GM19372 (cell line): ENCODE measurements at regions not wholly inside any gene's neighbourhood (a gene's known extent, or its start where the extent isn't known, plus 50 kb on each side); places are given as distances from the start of the nearest gene placed in this dataset.
"Not testable (repeated sequence)": the region's sequence is repeated elsewhere in the genome, so short reads cannot be mapped to it uniquely, and the experiment has no call there.

Source experiments
- ATAC-seq: cut with Tn5 transposase; IDR thresholded peaks from one replicate; pipeline ENCODE4 v1.9.1; 2021; ENCODE audit warnings: mild to moderate bottlenecking, low read depth, moderate library complexity; ENCODE audit not compliant: unreplicated experiment

GRCh38 chr2:139617747-139618146 is 837.6 kb upstream of the NXPH2 start:
- no peak for ATAC-seq

- no peak for ATAC-seq
Measured at GRCh38 chr2:139613264-139613663, 833.1 kb upstream of the NXPH2 start.

- no peak for ATAC-seq
Measured at GRCh38 chr2:139610512-139610911, 830.3 kb upstream of the NXPH2 start.

GRCh38 chr2:139609109-139609508 is 828.9 kb upstream of the NXPH2 start:
- no peak for ATAC-seq

- ATAC-seq = no peak
Measured at GRCh38 chr2:139605668-139606067, 825.5 kb upstream of the NXPH2 start.

- ATAC-seq = no peak
Measured at GRCh38 chr2:139600166-139600565, 820.0 kb upstream of the NXPH2 start.

- ATAC-seq = no peak
Measured at GRCh38 chr2:139585101-139585500, 804.9 kb upstream of the NXPH2 start.

GRCh38 chr2:139574371-139574770 is 794.2 kb upstream of the NXPH2 start:
- no peak for ATAC-seq

GRCh38 chr2:139556789-139557188 is 776.6 kb upstream of the NXPH2 start:
- no peak for ATAC-seq

GRCh38 chr2:139550873-139551272 is 770.7 kb upstream of the NXPH2 start:
- no peak for ATAC-seq

GRCh38 chr2:139550341-139550740 is 770.2 kb upstream of the NXPH2 start:
- ATAC-seq = no peak

- no peak for ATAC-seq
Measured at GRCh38 chr2:139544186-139544851, 764.1 kb upstream of the NXPH2 start.

- not testable (repeated sequence) for ATAC-seq
Measured at GRCh38 chr2:139538332-139539020, 758.3 kb upstream of the NXPH2 start.

- no peak for ATAC-seq
Measured at GRCh38 chr2:139529080-139529479, 748.9 kb upstream of the NXPH2 start.

GRCh38 chr2:139526781-139527180 is 746.6 kb upstream of the NXPH2 start:
- ATAC-seq = no peak

- no peak for ATAC-seq
Measured at GRCh38 chr2:139518321-139518720, 738.1 kb upstream of the NXPH2 start.

GRCh38 chr2:139514951-139515350 is 734.8 kb upstream of the NXPH2 start:
- ATAC-seq = no peak

- ATAC-seq = no peak
Measured at GRCh38 chr2:139495851-139496250, 715.7 kb upstream of the NXPH2 start.

- ATAC-seq = no peak
Measured at GRCh38 chr2:139492131-139492680, 712.0 kb upstream of the NXPH2 start.

GRCh38 chr2:139480161-139480650 is 700.0 kb upstream of the NXPH2 start:
- no peak for ATAC-seq

- no peak for ATAC-seq
Measured at GRCh38 chr2:139478165-139478914, 698.1 kb upstream of the NXPH2 start.
